HEK293 (cell line): ENCODE measurements at regions not wholly inside any gene's neighbourhood (a gene's known extent, or its start where the extent isn't known, plus 50 kb on each side); places are given as distances from the start of the nearest gene placed in this dataset.

Experiments used
- CTCF ChIP-seq: fragments of 450-650 bp; formaldehyde crosslinking; IDR thresholded peaks from 2 replicates; pipeline ENCODE4 v1.5.1; 2016; ENCODE audit warnings: missing biosample characterization, missing genetic modification characterization
- ELK4 ChIP-seq: IDR thresholded peaks from 2 replicates; pipeline ENCODE4 v1.6.1; 2011; ENCODE audit warnings: mild to moderate bottlenecking, low read depth, low read length, borderline replicate concordance
- GLI2 ChIP-seq: fragments of 450-650 bp; formaldehyde crosslinking; IDR thresholded peaks from 2 replicates; pipeline ENCODE4; 2017; ENCODE audit warnings: missing biosample characterization, missing genetic modification characterization, low read depth, borderline replicate concordance
- KLF10 ChIP-seq: fragments of 450-650 bp; IDR thresholded peaks from 2 replicates; pipeline ENCODE4 v1.5.1; 2018; ENCODE audit warnings: missing biosample characterization, mild to moderate bottlenecking, missing genetic modification characterization
- PATZ1 ChIP-seq: fragments of 450-650 bp; formaldehyde crosslinking; IDR thresholded peaks from 2 replicates; pipeline ENCODE4 v1.5.1; 2016; ENCODE audit warnings: missing biosample characterization, missing genetic modification characterization
- ZBTB21 ChIP-seq: fragments of 450-650 bp; formaldehyde crosslinking; IDR thresholded peaks from 2 replicates; pipeline ENCODE4 v1.5.1; 2017; ENCODE audit warnings: missing biosample characterization, missing genetic modification characterization
- ZNF600 ChIP-seq: fragments of 450-650 bp; formaldehyde crosslinking; IDR thresholded peaks from 2 replicates; pipeline ENCODE4 v1.5.1; 2016; ENCODE audit warnings: missing biosample characterization, missing genetic modification characterization
- ZNF776 ChIP-seq: fragments of 450-650 bp; formaldehyde crosslinking; IDR thresholded peaks from 2 replicates; pipeline ENCODE4 v1.5.0; 2017; ENCODE audit warnings: missing biosample characterization, missing genetic modification characterization, borderline replicate concordance

- TF ChIP-seq CTCF (tag by site-specific recombination) (no peak), ELK4 (no peak), ZNF600 (no peak), ZBTB21 (no peak), PATZ1 (tag by site-specific recombination) (no peak), GLI2 (tag by site-specific recombination) (no peak), ZNF776 (tag by site-specific recombination) (no peak), KLF10 (tag by site-specific recombination) (no peak)
Observed at GRCh38 chr18:24540896-24541295, 80.5 kb downstream of the HRH4 start.
